ENCODE measurements at regions not wholly inside any gene's neighbourhood (a gene's known extent, or its start where the extent isn't known, plus 50 kb on each side); places are given as distances from the start of the nearest gene placed in this dataset.

- Mint-ChIP-seq H3K27me3 (ENCODE audit: low read depth) (no peaks in the 10 kb centered on the region), H3K4me1 (ENCODE audit: low read depth) (peaks cover 1% of the 10 kb centered on the region), H3K4me3 (no peak overlapping the region), H3K9me3 (peaks cover 22% of the 10 kb centered on the region), H3K36me3 (ENCODE audit: low read depth) (no peaks in the 10 kb centered on the region), H3K27ac (no peak overlapping the region)
- no peak for DNase-seq (ENCODE audit: low spot score)
These were observed 121.5 kb downstream of the CHRM3 start for GRCh38 chr1:239507826-239508225.

DNA sequence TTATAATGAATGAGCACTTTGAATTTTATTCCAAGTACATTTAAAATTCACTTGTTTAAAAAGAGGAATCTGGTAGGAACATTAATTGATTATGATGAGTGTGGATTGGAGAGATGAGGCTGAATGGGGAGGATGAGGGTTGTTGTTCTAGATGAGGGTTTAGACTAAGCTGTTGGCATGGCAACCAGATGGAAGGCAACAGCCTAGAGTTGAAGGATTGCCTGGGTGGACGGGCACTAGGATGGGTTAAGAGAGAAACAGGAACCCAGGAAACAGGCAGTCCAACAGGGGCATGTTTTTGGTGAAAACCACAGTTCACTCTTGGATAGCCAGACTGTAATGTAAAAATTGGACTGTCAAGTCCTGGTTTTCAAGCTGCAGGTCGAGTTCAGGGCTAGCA, 125.5 kb downstream of the CHRM3 start:
- Mint-ChIP-seq H3K4me1 (ENCODE audit: low read depth) (no peaks in the 10 kb centered on the region), H3K36me3 (ENCODE audit: low read depth) (no peaks in the 10 kb centered on the region), H3K27me3 (ENCODE audit: low read depth) (no peaks in the 10 kb centered on the region)

DNA sequence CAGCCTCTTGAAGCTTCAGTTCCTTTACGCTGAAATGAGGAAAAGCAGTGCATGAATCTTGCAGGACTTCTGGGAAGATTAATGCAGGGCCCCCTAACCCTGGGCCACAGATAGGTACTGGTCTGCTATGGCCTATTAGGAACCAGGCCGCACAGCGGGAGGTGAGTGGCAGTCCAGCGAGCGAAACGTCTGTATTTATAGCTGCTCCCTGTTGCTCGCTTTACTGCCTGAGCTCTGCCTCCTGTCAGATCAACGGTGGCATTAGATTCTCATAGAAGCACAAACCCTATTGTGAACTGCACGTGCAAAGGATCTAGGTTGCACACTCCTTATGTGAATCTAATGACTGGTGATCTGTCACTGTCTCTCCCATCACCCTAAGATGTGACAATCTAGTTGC, 130.2 kb downstream of the CHRM3 start:
- Mint-ChIP-seq H3K9me3 (no peaks in the 10 kb centered on the region), H3K27me3 (ENCODE audit: low read depth) (no peaks in the 10 kb centered on the region), H3K36me3 (ENCODE audit: low read depth) (no peaks in the 10 kb centered on the region), H3K4me3 (no peak overlapping the region), H3K4me1 (ENCODE audit: low read depth) (no peaks in the 10 kb centered on the region), H3K27ac (no peak overlapping the region)
- DNase-seq (ENCODE audit: low spot score) = no peak

More for the DNA sequence above, 125.5 kb downstream of the CHRM3 start:
- H3K9me3 Mint-ChIP-seq = peaks cover 11% of the 10 kb centered on the region
- no peak overlapping the region for H3K4me3 Mint-ChIP-seq
- no peak overlapping the region for H3K27ac Mint-ChIP-seq
- no peak for DNase-seq (ENCODE audit: low spot score)

DNA sequence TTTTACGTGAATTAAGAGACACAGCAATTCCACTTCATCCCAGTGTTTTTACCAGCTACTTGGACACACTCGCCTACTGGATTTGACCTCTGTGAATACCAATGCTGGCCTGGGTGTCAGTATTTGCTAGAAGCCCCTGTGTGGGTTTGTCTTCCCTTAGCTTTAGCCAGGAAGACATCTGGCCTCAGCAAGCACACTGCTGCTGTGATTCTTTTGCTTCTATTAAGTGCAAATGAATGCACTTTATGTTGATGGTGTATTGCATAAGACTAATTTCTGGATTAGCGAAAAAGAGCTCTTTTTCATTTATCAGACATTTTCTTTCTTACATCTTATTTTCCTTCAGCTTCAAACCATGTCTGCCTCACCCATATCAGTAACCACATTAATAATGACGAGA, 140.0 kb downstream of the CHRM3 start:
- DNase-seq (ENCODE audit: low spot score) = no peak

DNA sequence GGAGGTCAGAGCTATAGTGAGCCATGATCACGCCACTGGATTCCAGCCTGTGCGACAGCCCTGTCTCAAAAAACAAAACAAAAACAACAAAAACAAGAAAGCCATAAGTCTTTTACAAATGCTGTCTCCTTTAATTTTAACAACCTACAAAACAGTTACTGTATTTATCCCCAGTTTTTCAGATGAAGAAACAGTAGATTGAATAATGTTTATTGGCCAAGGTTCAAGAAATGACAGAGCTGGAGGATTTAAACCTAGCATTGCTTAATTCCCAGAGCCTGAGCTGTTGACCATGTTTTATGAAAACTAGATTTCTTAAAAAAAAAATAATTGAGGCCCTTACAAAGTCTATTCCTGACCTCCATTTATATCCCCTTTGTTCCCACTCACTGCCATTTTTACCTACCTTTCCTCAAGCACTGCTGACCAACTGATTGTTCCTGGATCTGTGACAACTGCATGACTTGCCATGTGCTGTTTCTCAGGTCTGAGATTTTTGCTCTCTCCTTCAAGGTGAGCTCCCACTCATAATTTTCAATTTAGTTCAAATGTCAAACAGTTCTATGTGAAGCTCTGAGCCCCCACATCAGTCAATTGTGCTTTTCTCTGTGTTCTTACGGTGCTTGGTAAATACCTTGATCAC, 140.8 kb downstream of the CHRM3 start:
- no peak overlapping the region for H3K4me3 Mint-ChIP-seq
- H3K27ac Mint-ChIP-seq = no peak overlapping the region
- H3K36me3 Mint-ChIP-seq (ENCODE audit: low read depth) = no peaks in the 10 kb centered on the region
- H3K9me3 Mint-ChIP-seq = no peaks in the 10 kb centered on the region
- no peaks in the 10 kb centered on the region for H3K27me3 Mint-ChIP-seq (ENCODE audit: low read depth)
- no peaks in the 10 kb centered on the region for H3K4me1 Mint-ChIP-seq (ENCODE audit: low read depth)
- DNase-seq (ENCODE audit: low spot score) = no peak

More for the DNA sequence above, 140.0 kb downstream of the CHRM3 start:
- no peaks in the 10 kb centered on the region for H3K27me3 Mint-ChIP-seq (ENCODE audit: low read depth)
- no peaks in the 10 kb centered on the region for H3K4me1 Mint-ChIP-seq (ENCODE audit: low read depth)
- H3K4me3 Mint-ChIP-seq = no peak overlapping the region
- no peak overlapping the region for H3K27ac Mint-ChIP-seq
- H3K9me3 Mint-ChIP-seq = no peaks in the 10 kb centered on the region
- H3K36me3 Mint-ChIP-seq (ENCODE audit: low read depth) = no peaks in the 10 kb centered on the region

DNA sequence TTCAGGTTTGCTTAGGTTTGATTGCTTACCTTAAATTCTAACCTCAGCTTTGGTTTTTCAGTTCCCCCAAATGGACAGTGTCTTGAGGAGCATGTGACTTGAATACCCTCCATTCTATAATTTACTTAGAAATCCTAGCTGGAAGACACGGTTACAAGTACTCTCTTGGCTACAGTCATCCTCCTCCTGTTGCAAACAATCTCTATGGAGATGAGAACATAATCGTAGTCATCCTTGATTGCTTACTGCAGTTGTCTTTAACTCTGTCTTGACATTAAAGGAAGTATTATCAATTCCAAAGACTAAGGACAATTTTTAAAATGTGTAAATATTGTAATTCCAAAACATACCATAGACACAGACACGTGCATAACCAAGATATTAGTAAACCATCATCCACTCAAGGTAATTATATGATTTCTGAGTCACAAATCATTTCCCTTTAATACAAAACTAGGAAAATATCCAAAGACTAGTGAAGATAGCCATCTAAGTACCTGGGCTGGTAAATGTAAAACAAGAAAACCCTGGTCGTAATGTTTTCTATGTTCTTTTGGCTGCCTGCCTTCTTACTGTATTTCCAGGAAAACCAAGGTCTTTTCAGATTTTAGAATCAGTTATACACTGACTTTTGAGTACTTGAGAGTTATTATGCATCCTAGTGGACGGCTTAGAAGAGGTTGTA, 149.9 kb downstream of the CHRM3 start:
- DNase-seq (ENCODE audit: low spot score) = no peak
- Mint-ChIP-seq H3K9me3 (no peaks in the 10 kb centered on the region), H3K27me3 (ENCODE audit: low read depth) (no peaks in the 10 kb centered on the region), H3K27ac (no peak overlapping the region), H3K36me3 (ENCODE audit: low read depth) (no peaks in the 10 kb centered on the region), H3K4me3 (no peak overlapping the region), H3K4me1 (ENCODE audit: low read depth) (no peaks in the 10 kb centered on the region)

DNA sequence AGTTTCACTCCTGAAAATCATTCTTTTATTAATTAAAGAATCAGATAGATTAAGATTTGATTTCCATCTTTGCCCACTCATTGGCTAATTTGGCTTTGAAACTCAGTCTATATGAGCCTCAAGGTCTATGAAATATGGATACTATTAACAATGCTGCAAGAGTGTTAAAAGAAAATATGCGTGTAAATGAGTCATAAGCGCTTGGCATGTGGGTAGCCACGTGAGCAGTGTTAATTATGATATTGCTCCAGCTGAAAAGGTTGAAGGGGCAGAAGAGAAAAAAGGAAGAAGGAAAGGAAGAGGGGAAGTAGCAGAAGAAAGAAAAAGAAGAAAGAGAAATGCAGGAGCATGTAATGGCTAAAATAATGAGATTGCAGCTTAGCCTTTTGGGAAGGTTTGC, 151.4 kb downstream of the CHRM3 start:
- DNase-seq (ENCODE audit: low spot score) = no peak
- Mint-ChIP-seq H3K27me3 (ENCODE audit: low read depth) (no peaks in the 10 kb centered on the region), H3K27ac (no peak overlapping the region), H3K4me3 (no peak overlapping the region), H3K4me1 (ENCODE audit: low read depth) (no peaks in the 10 kb centered on the region), H3K9me3 (no peaks in the 10 kb centered on the region), H3K36me3 (ENCODE audit: low read depth) (no peaks in the 10 kb centered on the region)

- Mint-ChIP-seq H3K27ac (no peak overlapping the region), H3K36me3 (ENCODE audit: low read depth) (no peaks in the 10 kb centered on the region), H3K4me3 (no peak overlapping the region), H3K27me3 (ENCODE audit: low read depth) (no peaks in the 10 kb centered on the region), H3K9me3 (no peaks in the 10 kb centered on the region), H3K4me1 (ENCODE audit: low read depth) (no peaks in the 10 kb centered on the region)
- no peak for DNase-seq (ENCODE audit: low spot score)
These were observed 152.0 kb downstream of the CHRM3 start for GRCh38 chr1:239538239-239538988.

DNA sequence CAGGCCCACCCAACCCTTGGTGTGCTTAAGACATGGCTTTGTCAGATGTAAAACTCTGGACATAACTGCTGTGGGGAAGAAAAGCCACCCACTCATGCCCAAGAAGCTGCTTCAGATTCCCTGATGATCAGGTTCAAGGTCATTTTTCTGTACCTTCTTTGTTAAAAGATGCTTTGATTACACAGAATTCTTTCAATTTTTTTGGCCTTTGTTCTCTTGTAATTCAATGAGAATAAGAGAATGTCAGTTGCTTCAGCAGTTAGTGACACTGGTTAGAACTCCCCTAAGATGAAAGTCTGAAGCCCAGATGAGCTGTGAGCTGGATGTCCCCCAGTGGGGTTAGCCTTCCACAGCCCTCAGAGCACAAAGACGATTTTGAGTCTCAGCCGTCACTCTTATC, 152.7 kb downstream of the CHRM3 start:
- no peak for DNase-seq (ENCODE audit: low spot score)
- H3K4me1 Mint-ChIP-seq (ENCODE audit: low read depth) = no peaks in the 10 kb centered on the region
- no peak overlapping the region for H3K27ac Mint-ChIP-seq
- no peaks in the 10 kb centered on the region for H3K36me3 Mint-ChIP-seq (ENCODE audit: low read depth)
- H3K27me3 Mint-ChIP-seq (ENCODE audit: low read depth) = no peaks in the 10 kb centered on the region
- H3K4me3 Mint-ChIP-seq = no peak overlapping the region
- no peaks in the 10 kb centered on the region for H3K9me3 Mint-ChIP-seq

DNA sequence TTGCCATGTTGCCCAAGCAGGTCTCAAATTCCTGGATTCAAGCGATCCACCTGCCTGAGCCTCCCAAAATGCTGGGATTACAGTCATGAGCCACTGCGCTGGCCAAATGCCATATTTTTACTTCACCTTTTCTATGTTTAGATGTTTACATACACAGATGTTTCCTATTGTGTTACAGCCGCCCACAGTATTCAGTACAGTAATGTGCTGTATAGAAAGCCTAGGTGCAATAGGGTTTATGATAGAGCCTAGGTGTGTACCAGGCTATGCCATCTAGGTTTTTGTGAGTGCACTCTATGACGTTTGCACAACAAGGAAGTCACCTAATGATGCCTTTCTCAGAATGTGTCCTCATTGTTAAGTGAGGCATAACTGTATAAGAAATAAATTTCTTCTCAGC, 153.4 kb downstream of the CHRM3 start:
- H3K27me3 Mint-ChIP-seq (ENCODE audit: low read depth) = no peaks in the 10 kb centered on the region
- H3K4me1 Mint-ChIP-seq (ENCODE audit: low read depth) = no peaks in the 10 kb centered on the region
- H3K9me3 Mint-ChIP-seq = no peaks in the 10 kb centered on the region
- DNase-seq (ENCODE audit: low spot score) = no peak
- no peak overlapping the region for H3K4me3 Mint-ChIP-seq
- H3K27ac Mint-ChIP-seq = no peak overlapping the region
- H3K36me3 Mint-ChIP-seq (ENCODE audit: low read depth) = no peaks in the 10 kb centered on the region

- DNase-seq (ENCODE audit: low spot score) = no peak
- Mint-ChIP-seq H3K4me3 (no peak overlapping the region), H3K9me3 (peaks cover 4% of the 10 kb centered on the region), H3K4me1 (ENCODE audit: low read depth) (peaks cover 9% of the 10 kb centered on the region), H3K36me3 (ENCODE audit: low read depth) (peaks cover 1% of the 10 kb centered on the region), H3K27me3 (ENCODE audit: low read depth) (no peaks in the 10 kb centered on the region), H3K27ac (no peak overlapping the region)
These were observed 157.5 kb downstream of the CHRM3 start for GRCh38 chr1:239543873-239544272.

DNA sequence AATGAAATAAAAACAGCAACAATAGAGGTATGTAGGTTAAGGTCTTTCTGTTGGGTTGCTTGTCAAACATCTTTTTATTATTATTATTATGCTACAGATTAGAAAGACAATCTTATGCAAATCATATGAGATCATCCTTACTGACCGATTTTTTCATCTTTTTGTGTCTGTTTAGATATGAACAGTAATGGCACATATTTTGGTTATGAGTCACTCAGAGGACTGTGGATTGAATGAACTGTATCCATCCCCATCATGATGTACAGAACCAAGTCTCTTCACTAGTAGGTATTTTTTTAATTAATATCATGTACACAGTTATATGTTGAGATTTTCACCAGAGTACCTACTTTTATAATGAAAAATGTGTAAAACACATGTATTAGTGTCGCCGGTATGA, 159.1 kb downstream of the CHRM3 start:
- Mint-ChIP-seq H3K27me3 (ENCODE audit: low read depth) (no peaks in the 10 kb centered on the region), H3K36me3 (ENCODE audit: low read depth) (peaks cover 1% of the 10 kb centered on the region), H3K4me3 (no peak overlapping the region), H3K27ac (no peak overlapping the region), H3K9me3 (peaks cover 5% of the 10 kb centered on the region), H3K4me1 (ENCODE audit: low read depth) (peaks cover 9% of the 10 kb centered on the region)
- DNase-seq (ENCODE audit: low spot score) = no peak

DNA sequence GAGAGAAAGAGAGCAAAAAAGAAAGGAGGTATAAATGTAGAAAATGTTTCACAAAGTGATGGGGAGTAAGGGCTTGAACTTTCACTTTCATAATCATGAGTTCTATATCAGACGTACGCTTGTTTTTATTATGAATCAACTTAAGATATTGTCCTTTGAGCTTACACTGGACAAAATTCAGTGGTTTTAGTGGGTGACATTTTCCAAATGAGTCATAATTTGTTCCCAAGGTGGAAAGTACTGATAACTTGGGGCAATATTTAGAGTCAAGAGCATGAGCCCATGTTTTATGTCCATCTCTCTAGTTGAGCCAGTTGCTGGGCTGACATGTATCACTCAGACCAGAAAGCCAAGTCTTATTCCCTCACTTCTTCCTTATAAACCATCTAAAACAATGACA, 161.6 kb downstream of the CHRM3 start:
- peak overlapping the region; percentile 66 for H3K4me3 Mint-ChIP-seq
- no peak for DNase-seq (ENCODE audit: low spot score)

DNA sequence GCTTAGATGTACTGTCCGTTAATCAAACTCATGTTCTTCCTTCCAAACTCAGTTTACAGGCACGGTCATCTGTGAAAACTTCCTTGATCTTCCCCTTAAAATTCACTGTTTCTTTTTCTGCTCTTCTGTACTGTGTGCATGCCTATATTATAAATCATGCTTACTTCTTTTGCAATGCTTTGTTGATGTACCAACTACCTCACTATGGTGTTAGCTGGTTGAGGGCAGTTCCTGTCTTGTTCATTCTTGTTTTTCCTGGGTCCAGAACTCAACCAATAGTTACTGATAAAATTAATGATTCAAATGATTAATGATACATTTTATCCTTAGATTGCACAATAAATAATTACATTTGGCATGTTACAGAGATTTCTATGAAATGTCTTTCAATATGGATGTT, 163.8 kb downstream of the CHRM3 start:
- peaks cover 9% of the 10 kb centered on the region for H3K4me1 Mint-ChIP-seq (ENCODE audit: low read depth)
- DNase-seq (ENCODE audit: low spot score) = no peak

More for the DNA sequence above, 161.6 kb downstream of the CHRM3 start:
- Mint-ChIP-seq H3K9me3 (peaks cover 5% of the 10 kb centered on the region), H3K36me3 (ENCODE audit: low read depth) (peaks cover 1% of the 10 kb centered on the region), H3K27ac (peak overlapping the region; percentile 46), H3K4me1 (ENCODE audit: low read depth) (peaks cover 9% of the 10 kb centered on the region), H3K27me3 (ENCODE audit: low read depth) (no peaks in the 10 kb centered on the region)

More for the DNA sequence above, 163.8 kb downstream of the CHRM3 start:
- no peak overlapping the region for H3K4me3 Mint-ChIP-seq
- H3K36me3 Mint-ChIP-seq (ENCODE audit: low read depth) = peaks cover 1% of the 10 kb centered on the region
- H3K9me3 Mint-ChIP-seq = peaks cover 5% of the 10 kb centered on the region
- H3K27ac Mint-ChIP-seq = no peak overlapping the region
- H3K27me3 Mint-ChIP-seq (ENCODE audit: low read depth) = no peaks in the 10 kb centered on the region

Data from T-helper 2 cell treated with Interferon-gamma antibody and Interleukin-4, amounts not matched to agents 5 μg/mL and 100 μg/mL, for 36 hours (primary cell).